Glutamatergic neuron (in vitro differentiated cells): ENCODE measurements at regions not wholly inside any gene's neighbourhood (a gene's known extent, or its start where the extent isn't known, plus 50 kb on each side); places are given as distances from the start of the nearest gene placed in this dataset.
A peak's percentile ranks its signal among the peaks of the same experiment; 100 is the strongest.

Experiments
- DNase-seq: peaks from one replicate; pipeline ENCODE4 v3.0.0; 2022
- H3K27ac Mint-ChIP-seq: one replicate; pipeline ENCODE4 v1.8.0; 2020; ENCODE audit warnings: mild to moderate bottlenecking, mixed read lengths, inconsistent platforms; ENCODE audit not compliant: unreplicated experiment
- H3K27me3 Mint-ChIP-seq: one replicate; pipeline ENCODE4 v1.8.0; 2020; ENCODE audit warnings: mild to moderate bottlenecking, moderate library complexity, mixed read lengths, inconsistent platforms; ENCODE audit not compliant: unreplicated experiment
- H3K36me3 Mint-ChIP-seq: one replicate; pipeline ENCODE4 v1.8.0; 2020; ENCODE audit warnings: mild to moderate bottlenecking, mixed read lengths, inconsistent platforms; ENCODE audit not compliant: unreplicated experiment
- H3K4me1 Mint-ChIP-seq: one replicate; pipeline ENCODE4 v1.8.0; 2020; ENCODE audit warnings: mild to moderate bottlenecking, low read depth, mixed read lengths, inconsistent platforms; ENCODE audit not compliant: unreplicated experiment
- H3K4me3 Mint-ChIP-seq: one replicate; pipeline ENCODE4 v1.8.0; 2020; ENCODE audit warnings: mild to moderate bottlenecking, mixed read lengths, inconsistent platforms; ENCODE audit not compliant: unreplicated experiment
- H3K9me3 Mint-ChIP-seq: one replicate; pipeline ENCODE4 v1.8.0; 2020; ENCODE audit warnings: mild to moderate bottlenecking, moderate library complexity, mixed read lengths, inconsistent platforms; ENCODE audit not compliant: unreplicated experiment
- TF ChIP-seq, protein P1 (sequence below): fragments of 200-600 bp; sonication (generic); IDR thresholded peaks from one replicate; pipeline ENCODE4 v1.5.0; 2021; ENCODE audit not compliant: partially characterized antibody, unreplicated experiment

DNA sequence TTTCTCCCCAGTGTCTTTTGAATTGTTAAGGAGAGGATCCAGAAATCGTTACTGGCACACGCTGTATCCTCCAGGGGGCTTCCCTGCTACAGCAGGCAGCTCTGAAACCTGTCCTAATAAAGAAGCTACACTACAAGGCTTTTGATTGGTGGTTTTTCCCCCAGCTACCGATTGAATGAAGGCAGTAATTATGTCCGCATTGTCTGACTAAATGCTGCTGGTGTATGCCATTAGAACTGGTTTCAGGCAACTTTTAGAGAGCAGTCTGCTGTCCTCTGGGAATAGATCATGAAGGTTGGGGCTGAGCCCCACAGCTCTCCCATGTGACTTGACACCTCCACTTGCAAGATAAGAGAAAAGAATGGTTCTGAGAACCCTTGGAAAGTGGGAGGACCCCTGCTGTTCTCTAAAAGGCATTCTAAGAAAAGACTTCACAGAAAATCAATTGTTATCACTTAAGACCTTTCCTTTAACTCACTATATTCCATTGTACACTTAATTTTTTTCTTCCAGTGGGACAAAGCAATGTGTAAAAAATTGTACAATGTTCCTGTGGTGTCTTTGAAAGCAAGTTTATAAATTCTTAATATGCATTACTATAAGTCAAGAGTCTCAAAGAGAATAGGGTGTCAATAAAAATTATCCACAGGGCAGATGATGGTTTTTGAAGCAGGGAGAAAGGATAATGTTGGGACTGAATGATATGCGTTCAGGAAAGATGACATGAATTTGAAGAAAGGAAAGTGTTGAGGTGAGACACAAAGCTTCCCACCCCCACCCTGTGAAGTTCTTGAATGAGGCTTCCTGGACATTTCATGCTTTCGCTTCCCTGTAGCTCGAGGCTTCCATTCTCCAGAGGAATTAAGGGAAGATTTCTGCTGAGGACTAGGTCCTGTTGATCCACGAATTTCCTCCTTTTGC lies 53.0 kb upstream of the DAZL start:
- Mint-ChIP-seq H3K27me3 (no peaks in the 10 kb centered on the region), H3K4me1 (peaks cover 19% of the 10 kb centered on the region), H3K9me3 (peaks cover 4% of the 10 kb centered on the region), H3K27ac (peak overlapping the region; percentile 87), H3K36me3 (peaks cover 15% of the 10 kb centered on the region), H3K4me3 (peak overlapping the region; percentile 50)
- TF ChIP-seq, protein P1, sequence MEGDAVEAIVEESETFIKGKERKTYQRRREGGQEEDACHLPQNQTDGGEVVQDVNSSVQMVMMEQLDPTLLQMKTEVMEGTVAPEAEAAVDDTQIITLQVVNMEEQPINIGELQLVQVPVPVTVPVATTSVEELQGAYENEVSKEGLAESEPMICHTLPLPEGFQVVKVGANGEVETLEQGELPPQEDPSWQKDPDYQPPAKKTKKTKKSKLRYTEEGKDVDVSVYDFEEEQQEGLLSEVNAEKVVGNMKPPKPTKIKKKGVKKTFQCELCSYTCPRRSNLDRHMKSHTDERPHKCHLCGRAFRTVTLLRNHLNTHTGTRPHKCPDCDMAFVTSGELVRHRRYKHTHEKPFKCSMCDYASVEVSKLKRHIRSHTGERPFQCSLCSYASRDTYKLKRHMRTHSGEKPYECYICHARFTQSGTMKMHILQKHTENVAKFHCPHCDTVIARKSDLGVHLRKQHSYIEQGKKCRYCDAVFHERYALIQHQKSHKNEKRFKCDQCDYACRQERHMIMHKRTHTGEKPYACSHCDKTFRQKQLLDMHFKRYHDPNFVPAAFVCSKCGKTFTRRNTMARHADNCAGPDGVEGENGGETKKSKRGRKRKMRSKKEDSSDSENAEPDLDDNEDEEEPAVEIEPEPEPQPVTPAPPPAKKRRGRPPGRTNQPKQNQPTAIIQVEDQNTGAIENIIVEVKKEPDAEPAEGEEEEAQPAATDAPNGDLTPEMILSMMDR, result no peak
- peak; percentile 25 for DNase-seq

DNA sequence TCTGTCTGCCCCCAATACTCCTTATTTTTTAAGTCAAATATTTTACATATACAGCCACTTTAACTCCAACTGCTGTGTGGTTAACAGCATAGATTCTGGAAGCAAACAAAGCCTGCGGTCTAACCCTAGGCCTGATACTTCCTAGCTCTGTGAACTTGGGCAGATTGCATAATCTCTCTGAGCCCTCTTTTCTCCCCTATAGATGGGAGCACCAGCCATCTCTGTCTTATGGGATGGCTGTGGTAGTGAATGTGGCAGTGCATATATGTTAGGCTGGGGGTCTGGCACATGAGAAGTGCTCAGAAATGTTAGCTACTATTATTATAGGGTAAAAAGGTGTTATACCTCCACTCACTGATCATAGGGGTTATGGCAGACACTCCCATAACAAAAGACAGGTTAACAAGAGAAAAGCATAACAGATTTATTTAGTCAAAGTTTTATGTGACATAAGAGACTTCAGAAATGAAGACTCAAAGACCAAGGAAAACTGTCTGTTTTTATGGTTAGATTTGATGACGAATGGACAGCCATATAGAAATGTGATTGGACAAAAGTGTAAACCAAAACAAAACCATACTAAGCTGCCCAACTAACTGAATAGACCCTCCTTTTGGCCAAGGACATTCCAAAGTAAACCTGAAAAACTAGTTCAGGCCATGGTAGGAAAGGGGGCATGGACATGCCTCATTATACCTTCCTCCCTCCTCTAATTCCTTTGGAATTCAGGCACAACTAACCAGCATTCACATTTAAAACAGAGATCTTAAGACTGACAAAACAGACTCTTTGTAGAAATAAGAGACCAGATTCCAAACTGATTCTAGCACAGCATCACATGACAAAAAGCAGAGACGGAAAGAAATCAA lies 53.9 kb upstream of the DAZL start:
- Mint-ChIP-seq H3K36me3 (peaks cover 15% of the 10 kb centered on the region), H3K4me3 (no peak overlapping the region), H3K27me3 (peaks cover 4% of the 10 kb centered on the region), H3K27ac (peak overlapping the region; percentile 87), H3K9me3 (peaks cover 6% of the 10 kb centered on the region), H3K4me1 (peaks cover 24% of the 10 kb centered on the region)
- DNase-seq, result no peak
- TF ChIP-seq, protein P1, result no peak

- Mint-ChIP-seq H3K27me3 (peaks cover 7% of the 10 kb centered on the region), H3K4me1 (peaks cover 18% of the 10 kb centered on the region), H3K9me3 (peaks cover 5% of the 10 kb centered on the region), H3K36me3 (peaks cover 9% of the 10 kb centered on the region), H3K27ac (peak overlapping the region; percentile 83), H3K4me3 (no peak overlapping the region)
- peak; percentile 40 for DNase-seq
- TF ChIP-seq, protein P1, result no peak
Measured at GRCh38 chr3:16663854-16664712, 58.9 kb upstream of the DAZL start.

DNA sequence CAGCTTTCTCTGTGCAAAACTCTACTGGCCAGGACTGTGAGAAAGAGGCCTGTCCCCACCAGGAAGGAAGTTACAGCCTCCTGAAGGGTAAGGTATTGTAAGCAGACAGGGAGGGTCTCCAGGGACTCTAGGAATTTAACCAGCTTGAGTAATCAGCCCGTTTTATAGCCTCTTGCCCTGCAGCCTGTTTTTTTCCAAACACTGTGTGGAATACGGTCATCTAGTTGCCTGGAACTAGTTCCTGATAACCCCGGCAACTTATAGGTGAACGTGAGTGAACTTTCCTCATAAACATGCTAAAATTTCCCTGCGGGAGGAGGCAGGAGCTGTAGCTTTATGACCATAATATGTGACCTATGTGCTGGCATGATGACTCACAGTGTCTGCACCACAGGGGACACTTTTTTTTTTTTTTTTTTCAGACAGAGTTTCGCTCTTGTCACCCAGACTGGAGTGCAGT lies 60.1 kb upstream of the DAZL start:
- H3K36me3 Mint-ChIP-seq, result peaks cover 9% of the 10 kb centered on the region
- TF ChIP-seq, protein P1, result no peak
- H3K9me3 Mint-ChIP-seq, result peaks cover 5% of the 10 kb centered on the region
- peaks cover 7% of the 10 kb centered on the region for H3K27me3 Mint-ChIP-seq
- peaks cover 18% of the 10 kb centered on the region for H3K4me1 Mint-ChIP-seq
- H3K4me3 Mint-ChIP-seq, result no peak overlapping the region
- no peak for DNase-seq
- H3K27ac Mint-ChIP-seq, result no peak overlapping the region
